ENCODE measurements at regions not wholly inside any gene's neighbourhood (a gene's known extent, or its start where the extent isn't known, plus 50 kb on each side); places are given as distances from the start of the nearest gene placed in this dataset.

GRCh38 chr7:106606120-106606519 is 54.8 kb downstream of the CCDC71L start:
- POLR2A ChIA-PET: no interaction called here
- CTCF ChIA-PET: no interaction called here

GRCh38 chr7:106604971-106605370 is 56.0 kb downstream of the CCDC71L start:
- POLR2A ChIA-PET: no interaction called here

GRCh38 chr7:106604303-106604924 is 56.5 kb downstream of the CCDC71L start:
- ChIA-PET POLR2A (no interaction called here), CTCF (no interaction called here)

More at GRCh38 chr7:106604971-106605370, 56.0 kb downstream of the CCDC71L start:
- CTCF ChIA-PET: no interaction called here

- CTCF ChIA-PET: interaction anchor here (0.6 kb wide), 1 partner anchor 132 kb away, joined by 3 read pairs; no protein-coding TSS in a partner anchor
Observed at GRCh38 chr7:106603346-106603745, 57.6 kb downstream of the CCDC71L start.

GRCh38 chr7:106602062-106602461 is 58.9 kb downstream of the CCDC71L start:
- POLR2A ChIA-PET: no interaction called here
- CTCF ChIA-PET: interaction anchor here (0.5 kb wide), 1 partner anchor 59 kb away, joined by 3 read pairs; no protein-coding TSS in a partner anchor

More at GRCh38 chr7:106603346-106603745, 57.6 kb downstream of the CCDC71L start:
- POLR2A ChIA-PET: no interaction called here

GRCh38 chr7:106600569-106601373 is 60.2 kb downstream of the CCDC71L start:
- ChIA-PET CTCF (no interaction called here), POLR2A (no interaction called here)

- CTCF ChIA-PET: interaction anchor here (1.2 kb wide), 1 partner anchor 423 kb away, joined by 4 read pairs; no protein-coding TSS in a partner anchor
- POLR2A ChIA-PET: no interaction called here
Observed at GRCh38 chr7:106599343-106599698, 61.6 kb downstream of the CCDC71L start.

GRCh38 chr7:106598663-106599342 is 62.2 kb downstream of the CCDC71L start:
- CTCF ChIA-PET: interaction anchor here (1.2 kb wide), 1 partner anchor 422 kb away, joined by 4 read pairs; no protein-coding TSS in a partner anchor

GRCh38 chr7:106597751-106598546 is 63.0 kb downstream of the CCDC71L start:
- ChIA-PET CTCF (interaction anchor here (1.2 kb wide), 2 partner anchors 62 to 421 kb away, joined by 3 to 4 read pairs; no protein-coding TSS in a partner anchor), POLR2A (no interaction called here)

More at GRCh38 chr7:106598663-106599342, 62.2 kb downstream of the CCDC71L start:
- POLR2A ChIA-PET: no interaction called here

- CTCF ChIA-PET: interaction anchor here (1.2 kb wide), 1 partner anchor 63 kb away, joined by 3 read pairs; no protein-coding TSS in a partner anchor
Observed at GRCh38 chr7:106597014-106597413, 63.9 kb downstream of the CCDC71L start.

GRCh38 chr7:106595922-106596321 is 65.0 kb downstream of the CCDC71L start:
- ChIA-PET POLR2A (no interaction called here), CTCF (no interaction called here)

More at GRCh38 chr7:106597014-106597413, 63.9 kb downstream of the CCDC71L start:
- POLR2A ChIA-PET: no interaction called here

GRCh38 chr7:106593028-106593417 is 67.9 kb downstream of the CCDC71L start:
- POLR2A ChIA-PET: no interaction called here
- CTCF ChIA-PET: no interaction called here

GRCh38 chr7:106592282-106593027 is 68.5 kb downstream of the CCDC71L start:
- ChIA-PET POLR2A (no interaction called here), CTCF (no interaction called here)

GRCh38 chr7:106591146-106591545 is 69.8 kb downstream of the CCDC71L start:
- CTCF ChIA-PET: no interaction called here
- POLR2A ChIA-PET: no interaction called here

GRCh38 chr7:106590209-106590816 is 70.6 kb downstream of the CCDC71L start:
- ChIA-PET CTCF (no interaction called here), POLR2A (no interaction called here)

- ChIA-PET POLR2A (interaction anchor here (0.6 kb wide), 1 partner anchor 165 kb away, joined by 3 read pairs; no protein-coding TSS in a partner anchor), CTCF (no interaction called here)
Observed at GRCh38 chr7:106589198-106589879, 71.6 kb downstream of the CCDC71L start.

GRCh38 chr7:106588422-106589197 is 72.3 kb downstream of the CCDC71L start:
- POLR2A ChIA-PET: interaction anchor here (0.5 to 0.6 kb wide), 2 partner anchors 68 to 164 kb away, joined by 3 to 5 read pairs; no protein-coding TSS in a partner anchor
- CTCF ChIA-PET: no interaction called here
